ENCODE measurements at regions not wholly inside any gene's neighbourhood (a gene's known extent, or its start where the extent isn't known, plus 50 kb on each side); places are given as distances from the start of the nearest gene placed in this dataset.

GRCh38 chr2:212737392-212738172 is 199.0 kb upstream of the ERBB4 start:
- no peak for TF ChIP-seq CTCF (IDR thresholded peaks at IDR 0.05)
- TF ChIP-seq POLR2AphosphoS5 (IDR thresholded peaks at IDR 0.05): no peak
- TF ChIP-seq POLR2A (IDR thresholded peaks at IDR 0.05): no peak
- no peak for TF ChIP-seq EP300 (IDR thresholded peaks at IDR 0.05)
